ENCODE measurements at regions not wholly inside any gene's neighbourhood (a gene's known extent, or its start where the extent isn't known, plus 50 kb on each side); places are given as distances from the start of the nearest gene placed in this dataset.

GRCh38 chr1:192713921-192714320, 78.0 kb downstream of the RGS13 start:
- DNase-seq (ENCODE audit: low read depth in 2 of 2): no peak

- DNase-seq (ENCODE audit: low read depth in 2 of 2): no peak
Observed at GRCh38 chr1:192724670-192725069, 84.2 kb upstream of the RGS2 start.

GRCh38 chr1:192726820-192727504, 81.9 kb upstream of the RGS2 start:
- no peak for DNase-seq (ENCODE audit: low read depth in 2 of 2)

- DNase-seq (ENCODE audit: low read depth in 2 of 2): no peak
Observed at GRCh38 chr1:192729500-192729899, 79.3 kb upstream of the RGS2 start.

- peak in 1 of 2 experiments; percentile 16 for DNase-seq (ENCODE audit: low read depth in 2 of 2)
Observed at GRCh38 chr1:192730198-192730597, 78.6 kb upstream of the RGS2 start.

GRCh38 chr1:192732787-192733186, 76.1 kb upstream of the RGS2 start:
- no peak for DNase-seq (ENCODE audit: low read depth in 2 of 2)

- DNase-seq (ENCODE audit: low read depth in 2 of 2): no peak
Observed at GRCh38 chr1:192735298-192735915, 73.4 kb upstream of the RGS2 start.

GRCh38 chr1:192737306-192737705, 71.5 kb upstream of the RGS2 start:
- DNase-seq (ENCODE audit: low read depth in 2 of 2): no peak

GRCh38 chr1:192739476-192740184, 69.2 kb upstream of the RGS2 start:
- no peak for DNase-seq (ENCODE audit: low read depth in 2 of 2)

GRCh38 chr1:192740214-192740613, 68.6 kb upstream of the RGS2 start:
- DNase-seq (ENCODE audit: low read depth in 2 of 2): no peak

GRCh38 chr1:192741095-192741494, 67.7 kb upstream of the RGS2 start:
- no peak for DNase-seq (ENCODE audit: low read depth in 2 of 2)

- DNase-seq (ENCODE audit: low read depth in 2 of 2): peak; percentile 63 to 65
Observed at GRCh38 chr1:192747301-192747700, 61.5 kb upstream of the RGS2 start.

GRCh38 chr1:192747943-192748342, 60.9 kb upstream of the RGS2 start:
- no peak for DNase-seq (ENCODE audit: low read depth in 2 of 2)

- DNase-seq (ENCODE audit: low read depth in 2 of 2): no peak
Observed at GRCh38 chr1:192749349-192749748, 59.5 kb upstream of the RGS2 start.

- DNase-seq (ENCODE audit: low read depth in 2 of 2): no peak
Observed at GRCh38 chr1:192751260-192751659, 57.6 kb upstream of the RGS2 start.

GRCh38 chr1:192756314-192756713, 52.5 kb upstream of the RGS2 start:
- no peak for DNase-seq (ENCODE audit: low read depth in 2 of 2)

GRCh38 chr1:192756847-192757246, 52.0 kb upstream of the RGS2 start:
- no peak for DNase-seq (ENCODE audit: low read depth in 2 of 2)

- DNase-seq (ENCODE audit: low read depth in 2 of 2): no peak
Observed at GRCh38 chr1:192758492-192758891, 50.3 kb upstream of the RGS2 start.
